HEK293 (cell line): ENCODE measurements at regions not wholly inside any gene's neighbourhood (a gene's known extent, or its start where the extent isn't known, plus 50 kb on each side); places are given as distances from the start of the nearest gene placed in this dataset.

Source experiments
- GLIS1 ChIP-seq: fragments of 450-650 bp; formaldehyde crosslinking; IDR thresholded peaks from 2 replicates; pipeline ENCODE4 v1.5.1; 2016; ENCODE audit warnings: missing biosample characterization, missing genetic modification characterization
- REST ChIP-seq: fragments of 450-650 bp; formaldehyde crosslinking; IDR thresholded peaks from 2 replicates; pipeline ENCODE4 v1.5.1; 2016; ENCODE audit warnings: missing biosample characterization, missing genetic modification characterization
- ZNF10 ChIP-seq: fragments of 450-650 bp; formaldehyde crosslinking; IDR thresholded peaks from 2 replicates; pipeline ENCODE4 v1.5.1; 2017; ENCODE audit warnings: missing biosample characterization, missing genetic modification characterization
- ZNF184 ChIP-seq: fragments of 450-650 bp; IDR thresholded peaks from 2 replicates; pipeline ENCODE4 v1.5.1; 2018; ENCODE audit warnings: missing biosample characterization, mild to moderate bottlenecking, missing genetic modification characterization
- ZNF768 ChIP-seq: fragments of 450-650 bp; formaldehyde crosslinking; IDR thresholded peaks from 2 replicates; pipeline ENCODE4 v1.5.1; 2018; ENCODE audit warnings: missing biosample characterization, mild to moderate bottlenecking, missing genetic modification characterization
- TF ChIP-seq, protein P1 (sequence below): fragments of 450-650 bp; formaldehyde crosslinking; optimal IDR thresholded peaks from 2 replicates; pipeline ENCODE3; 2016; ENCODE audit warnings: missing biosample characterization, mild to moderate bottlenecking, missing genetic modification characterization
- TF ChIP-seq, protein P2 (sequence below): fragments of 450-650 bp; formaldehyde crosslinking; IDR thresholded peaks from 2 replicates; pipeline ENCODE4 v1.5.1; 2016; ENCODE audit warnings: missing biosample characterization, missing genetic modification characterization
- TF ChIP-seq, protein P3 (sequence below): fragments of 450-650 bp; formaldehyde crosslinking; IDR thresholded peaks from 2 replicates; pipeline ENCODE4 v1.5.1; 2016; ENCODE audit warnings: missing biosample characterization, missing genetic modification characterization
- TF ChIP-seq, protein P4 (sequence below): fragments of 450-650 bp; formaldehyde crosslinking; IDR thresholded peaks from 2 replicates; pipeline ENCODE4 v1.5.1; 2016; ENCODE audit warnings: missing biosample characterization, missing genetic modification characterization

DNA sequence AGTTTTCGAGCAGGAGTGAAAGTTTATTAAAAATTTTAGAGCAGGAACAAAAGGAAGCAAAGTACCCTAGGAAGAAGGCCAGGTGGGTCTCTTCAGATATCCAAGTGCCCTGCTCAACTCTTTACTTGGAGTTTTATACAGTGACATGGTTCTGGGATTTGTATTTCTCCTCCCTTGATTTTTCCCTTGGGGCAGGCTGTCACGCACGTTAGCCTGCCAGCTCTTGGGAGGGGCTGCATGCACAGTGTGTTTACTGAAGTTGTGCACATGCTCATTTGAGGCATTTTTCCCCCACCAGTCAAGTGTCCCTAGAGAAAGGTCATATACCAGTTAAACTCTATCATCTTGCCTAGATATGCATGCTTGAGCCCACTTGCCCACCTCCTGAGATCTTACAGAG is 102.5 kb upstream of the GABRA2 start:
- TF ChIP-seq REST (tag by site-specific recombination) (no peak), ZNF768 (tag by site-specific recombination) (no peak), ZNF10 (tag by site-specific recombination) (no peak), ZNF184 (tag by site-specific recombination) (no peak), GLIS1 (tag by site-specific recombination) (no peak)
- TF ChIP-seq, protein P1, sequence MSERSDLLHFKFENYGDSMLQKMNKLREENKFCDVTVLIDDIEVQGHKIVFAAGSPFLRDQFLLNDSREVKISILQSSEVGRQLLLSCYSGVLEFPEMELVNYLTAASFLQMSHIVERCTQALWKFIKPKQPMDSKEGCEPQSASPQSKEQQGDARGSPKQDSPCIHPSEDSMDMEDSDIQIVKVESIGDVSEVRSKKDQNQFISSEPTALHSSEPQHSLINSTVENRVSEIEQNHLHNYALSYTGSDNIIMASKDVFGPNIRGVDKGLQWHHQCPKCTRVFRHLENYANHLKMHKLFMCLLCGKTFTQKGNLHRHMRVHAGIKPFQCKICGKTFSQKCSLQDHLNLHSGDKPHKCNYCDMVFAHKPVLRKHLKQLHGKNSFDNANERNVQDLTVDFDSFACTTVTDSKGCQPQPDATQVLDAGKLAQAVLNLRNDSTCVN: no peak
- TF ChIP-seq, protein P2, sequence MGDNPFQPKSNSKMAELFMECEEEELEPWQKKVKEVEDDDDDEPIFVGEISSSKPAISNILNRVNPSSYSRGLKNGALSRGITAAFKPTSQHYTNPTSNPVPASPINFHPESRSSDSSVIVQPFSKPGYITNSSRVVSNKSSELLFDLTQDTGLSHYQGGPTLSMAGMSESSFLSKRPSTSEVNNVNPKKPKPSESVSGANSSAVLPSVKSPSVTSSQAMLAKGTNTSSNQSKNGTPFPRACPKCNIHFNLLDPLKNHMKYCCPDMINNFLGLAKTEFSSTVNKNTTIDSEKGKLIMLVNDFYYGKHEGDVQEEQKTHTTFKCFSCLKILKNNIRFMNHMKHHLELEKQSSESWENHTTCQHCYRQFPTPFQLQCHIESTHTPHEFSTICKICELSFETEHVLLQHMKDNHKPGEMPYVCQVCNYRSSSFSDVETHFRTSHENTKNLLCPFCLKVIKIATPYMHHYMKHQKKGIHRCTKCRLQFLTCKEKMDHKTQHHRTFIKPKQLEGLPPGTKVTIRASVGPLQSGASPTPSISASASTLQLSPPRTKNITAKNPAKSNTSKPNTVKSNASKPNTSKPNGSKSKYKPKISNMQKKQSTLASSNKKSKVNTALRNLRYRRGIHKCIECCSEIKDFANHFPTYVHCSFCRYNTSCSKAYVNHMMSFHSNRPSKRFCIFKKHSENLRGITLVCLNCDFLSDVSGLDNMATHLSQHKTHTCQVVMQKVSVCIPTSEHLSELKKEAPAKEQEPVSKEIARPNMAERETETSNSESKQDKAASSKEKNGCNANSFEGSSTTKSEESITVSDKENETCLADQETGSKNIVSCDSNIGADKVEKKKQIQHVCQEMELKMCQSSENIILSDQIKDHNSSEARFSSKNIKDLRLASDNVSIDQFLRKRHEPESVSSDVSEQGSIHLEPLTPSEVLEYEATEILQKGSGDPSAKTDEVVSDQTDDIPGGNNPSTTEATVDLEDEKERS: no peak
- TF ChIP-seq, protein P3, sequence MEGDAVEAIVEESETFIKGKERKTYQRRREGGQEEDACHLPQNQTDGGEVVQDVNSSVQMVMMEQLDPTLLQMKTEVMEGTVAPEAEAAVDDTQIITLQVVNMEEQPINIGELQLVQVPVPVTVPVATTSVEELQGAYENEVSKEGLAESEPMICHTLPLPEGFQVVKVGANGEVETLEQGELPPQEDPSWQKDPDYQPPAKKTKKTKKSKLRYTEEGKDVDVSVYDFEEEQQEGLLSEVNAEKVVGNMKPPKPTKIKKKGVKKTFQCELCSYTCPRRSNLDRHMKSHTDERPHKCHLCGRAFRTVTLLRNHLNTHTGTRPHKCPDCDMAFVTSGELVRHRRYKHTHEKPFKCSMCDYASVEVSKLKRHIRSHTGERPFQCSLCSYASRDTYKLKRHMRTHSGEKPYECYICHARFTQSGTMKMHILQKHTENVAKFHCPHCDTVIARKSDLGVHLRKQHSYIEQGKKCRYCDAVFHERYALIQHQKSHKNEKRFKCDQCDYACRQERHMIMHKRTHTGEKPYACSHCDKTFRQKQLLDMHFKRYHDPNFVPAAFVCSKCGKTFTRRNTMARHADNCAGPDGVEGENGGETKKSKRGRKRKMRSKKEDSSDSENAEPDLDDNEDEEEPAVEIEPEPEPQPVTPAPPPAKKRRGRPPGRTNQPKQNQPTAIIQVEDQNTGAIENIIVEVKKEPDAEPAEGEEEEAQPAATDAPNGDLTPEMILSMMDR: no peak
- TF ChIP-seq, protein P4, sequence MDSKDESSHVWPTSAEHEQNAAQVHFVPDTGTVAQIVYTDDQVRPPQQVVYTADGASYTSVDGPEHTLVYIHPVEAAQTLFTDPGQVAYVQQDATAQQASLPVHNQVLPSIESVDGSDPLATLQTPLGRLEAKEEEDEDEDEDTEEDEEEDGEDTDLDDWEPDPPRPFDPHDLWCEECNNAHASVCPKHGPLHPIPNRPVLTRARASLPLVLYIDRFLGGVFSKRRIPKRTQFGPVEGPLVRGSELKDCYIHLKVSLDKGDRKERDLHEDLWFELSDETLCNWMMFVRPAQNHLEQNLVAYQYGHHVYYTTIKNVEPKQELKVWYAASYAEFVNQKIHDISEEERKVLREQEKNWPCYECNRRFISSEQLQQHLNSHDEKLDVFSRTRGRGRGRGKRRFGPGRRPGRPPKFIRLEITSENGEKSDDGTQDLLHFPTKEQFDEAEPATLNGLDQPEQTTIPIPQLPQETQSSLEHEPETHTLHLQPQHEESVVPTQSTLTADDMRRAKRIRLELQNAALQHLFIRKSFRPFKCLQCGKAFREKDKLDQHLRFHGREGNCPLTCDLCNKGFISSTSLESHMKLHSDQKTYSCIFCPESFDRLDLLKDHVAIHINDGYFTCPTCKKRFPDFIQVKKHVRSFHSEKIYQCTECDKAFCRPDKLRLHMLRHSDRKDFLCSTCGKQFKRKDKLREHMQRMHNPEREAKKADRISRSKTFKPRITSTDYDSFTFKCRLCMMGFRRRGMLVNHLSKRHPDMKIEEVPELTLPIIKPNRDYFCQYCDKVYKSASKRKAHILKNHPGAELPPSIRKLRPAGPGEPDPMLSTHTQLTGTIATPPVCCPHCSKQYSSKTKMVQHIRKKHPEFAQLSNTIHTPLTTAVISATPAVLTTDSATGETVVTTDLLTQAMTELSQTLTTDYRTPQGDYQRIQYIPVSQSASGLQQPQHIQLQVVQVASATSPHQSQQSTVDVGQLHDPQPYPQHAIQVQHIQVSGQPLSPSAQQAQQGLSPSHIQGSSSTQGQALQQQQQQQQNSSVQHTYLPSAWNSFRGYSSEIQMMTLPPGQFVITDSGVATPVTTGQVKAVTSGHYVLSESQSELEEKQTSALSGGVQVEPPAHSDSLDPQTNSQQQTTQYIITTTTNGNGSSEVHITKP (tag by site-specific recombination): no peak
